OCI-LY7 (cell line): ENCODE measurements at regions not wholly inside any gene's neighbourhood (a gene's known extent, or its start where the extent isn't known, plus 50 kb on each side); places are given as distances from the start of the nearest gene placed in this dataset.

Source experiments
- CTCF ChIP-seq: fragments of 200-600 bp; sonication (generic); conservative IDR thresholded peaks from 2 replicates; pipeline ENCODE4 v1.5.1; 2014; ENCODE audit warnings: mild to moderate bottlenecking, antibody characterized with exemption, low read length, moderate library complexity, mixed read lengths
- EZH2phosphoT487 ChIP-seq: fragments of 200-600 bp; sonication (generic); IDR thresholded peaks from 2 replicates; pipeline ENCODE4 v1.6.1; 2018; ENCODE audit warnings: low read depth, borderline replicate concordance, mild to moderate bottlenecking, mixed run types, antibody characterized with exemption, low read length, moderate library complexity, mixed read lengths

GRCh38 chr22:27637604-27638003 lies 164.0 kb downstream of the MN1 start:
- TF ChIP-seq CTCF = no peak
- no peak for TF ChIP-seq EZH2phosphoT487
